GM23248 (cell line): ENCODE measurements at regions not wholly inside any gene's neighbourhood (a gene's known extent, or its start where the extent isn't known, plus 50 kb on each side); places are given as distances from the start of the nearest gene placed in this dataset.

Experiments
- DNase-seq: peaks from one replicate; pipeline ENCODE4 v3.0.0-alpha.2; 2015
- H2AFZ ChIP-seq: fragments of 200-600 bp; sonication (generic); 2 replicates; pipeline ENCODE4 v1.6.1; 2016; ENCODE audit warnings: antibody characterized with exemption
- H3F3A ChIP-seq: fragments of 200-600 bp; sonication (generic); 2 replicates; pipeline ENCODE4 v1.6.1; 2016; ENCODE audit warnings: mild to moderate bottlenecking, antibody characterized with exemption, mixed run types; ENCODE audit not compliant: insufficient read depth
- H3K27ac ChIP-seq: fragments of 200-600 bp; sonication (generic); 2 replicates; pipeline ENCODE4 v1.5.1; 2016; ENCODE audit warnings: mild to moderate bottlenecking
- H3K27me3 ChIP-seq: fragments of 200-600 bp; sonication (generic); replicated peaks from 2 replicates; pipeline ENCODE4 v1.6.1; 2016; ENCODE audit warnings: mild to moderate bottlenecking; ENCODE audit not compliant: insufficient read depth
- H3K36me3 ChIP-seq: fragments of 200-600 bp; sonication (generic); 2 replicates; pipeline ENCODE4 v1.6.1; 2016; ENCODE audit warnings: low read depth, mild to moderate bottlenecking
- H3K4me1 ChIP-seq: fragments of 200-600 bp; sonication (generic); 2 replicates; pipeline ENCODE4 v1.6.1; 2016; ENCODE audit warnings: mild to moderate bottlenecking; ENCODE audit not compliant: insufficient read depth
- H3K4me2 ChIP-seq: fragments of 200-600 bp; sonication (generic); one replicate; pipeline ENCODE4 v1.6.1; 2016; ENCODE audit warnings: mild to moderate bottlenecking; ENCODE audit not compliant: unreplicated experiment
- H3K4me3 ChIP-seq: fragments of 200-600 bp; sonication (generic); 2 replicates; pipeline ENCODE4 v1.5.1; 2016; ENCODE audit warnings: mild to moderate bottlenecking
- H3K79me2 ChIP-seq: fragments of 200-600 bp; sonication (generic); 2 replicates; pipeline ENCODE4 v1.6.1; 2016; ENCODE audit warnings: mild to moderate bottlenecking; ENCODE audit not compliant: insufficient read depth
- H3K9ac ChIP-seq: fragments of 200-600 bp; sonication (generic); 2 replicates; pipeline ENCODE4 v1.6.1; 2016; ENCODE audit warnings: mild to moderate bottlenecking
- H3K9me2 ChIP-seq: fragments of 200-600 bp; sonication (generic); 2 replicates; pipeline ENCODE4 v1.6.1; 2016; ENCODE audit warnings: mixed run types, mild to moderate bottlenecking, moderate library complexity; ENCODE audit not compliant: insufficient read depth
- H3K9me3 ChIP-seq: fragments of 200-600 bp; sonication (generic); one replicate; pipeline ENCODE4 v1.6.1; 2017; ENCODE audit warnings: low read depth
- H4K20me1 ChIP-seq: fragments of 200-600 bp; sonication (generic); 2 replicates; pipeline ENCODE4 v1.6.0; 2016; ENCODE audit not compliant: insufficient read depth
- EZH2 ChIP-seq: fragments of 200-600 bp; sonication (generic); IDR thresholded peaks from 2 replicates; pipeline ENCODE4 v1.6.1; 2018; ENCODE audit warnings: antibody characterized with exemption, mild to moderate bottlenecking; ENCODE audit not compliant: insufficient read depth, poor library complexity, severe bottlenecking
- EZH2phosphoT487 ChIP-seq: fragments of 200-600 bp; sonication (generic); IDR thresholded peaks from 2 replicates; pipeline ENCODE4 v1.6.1; 2018; ENCODE audit warnings: antibody characterized with exemption, moderate library complexity, mild to moderate bottlenecking, low read depth; ENCODE audit not compliant: insufficient read depth
- WGBS, 2 experiments: methylation state at CpG; one replicate each; pipeline ENCODE4 v1.1.6; 2015 to 2017; ENCODE audit warnings: low lambda C conversion rate in 2 of 2, low coverage in 1 of 2; ENCODE audit errors: missing lambda C conversion rate in 2 of 2; 5-methylcytosine and 5-hydroxymethylcytosine counted together
- in situ Hi-C: fragments of 300-500 bp; cut with MboI; formaldehyde crosslinking; loops from 2 replicates; pipeline ENCODE4 v1.15.0; 2020

GRCh38 chr15:62378772-62379498 lies 213.8 kb upstream of the C2CD4B start:
- Histone ChIP-seq H3K9me3 (no peaks in the 10 kb centered on the region), H3K9me2 (no peaks in the 10 kb centered on the region), H3K9ac (no peak overlapping the region), H3K79me2 (no peaks in the 10 kb centered on the region), H4K20me1 (no peaks in the 10 kb centered on the region), H3K4me3 (no peak overlapping the region), H3K4me1 (no peaks in the 10 kb centered on the region), H3K36me3 (no peaks in the 10 kb centered on the region), H2AFZ (no peak overlapping the region), H3K4me2 (no peak overlapping the region), H3K27me3 (no peaks in the 10 kb centered on the region), H3K27ac (no peak overlapping the region), H3F3A (no peaks in the 10 kb centered on the region)
- in situ Hi-C loops, result no loop called here
- TF ChIP-seq EZH2phosphoT487, result no peak
- TF ChIP-seq EZH2, result no peak
- DNase-seq, result no peak
- WGBS, 2 experiments, result 18 to 20% methylated on average over 5 of the region's 5 CpGs

DNA sequence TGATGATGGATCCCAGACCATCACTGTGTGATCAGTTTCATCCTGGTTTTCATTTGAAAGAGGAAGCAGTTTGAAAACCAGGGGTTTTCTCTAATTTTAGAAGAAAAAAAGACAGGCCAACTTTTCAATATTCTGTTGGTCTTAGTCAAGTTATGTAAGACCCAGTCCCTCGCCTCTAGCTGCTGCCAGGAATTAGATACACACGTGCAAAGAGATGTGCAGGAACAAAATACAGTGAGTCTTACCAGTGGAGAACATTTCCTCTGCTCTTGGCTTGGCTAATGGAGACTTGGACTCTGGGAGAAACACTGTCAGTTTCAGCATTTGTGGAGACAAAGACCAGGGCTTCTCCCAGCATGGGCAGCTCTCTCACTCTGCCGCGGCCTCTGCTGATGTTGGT lies 214.9 kb upstream of the C2CD4B start:
- TF ChIP-seq EZH2phosphoT487 (no peak), EZH2 (no peak)
- Histone ChIP-seq H3K27ac (no peak overlapping the region), H3K4me2 (no peak overlapping the region), H3F3A (no peaks in the 10 kb centered on the region), H4K20me1 (no peaks in the 10 kb centered on the region), H3K36me3 (no peaks in the 10 kb centered on the region), H2AFZ (no peak overlapping the region), H3K9ac (no peak overlapping the region), H3K79me2 (no peaks in the 10 kb centered on the region), H3K27me3 (no peaks in the 10 kb centered on the region), H3K4me1 (no peaks in the 10 kb centered on the region), H3K9me3 (no peaks in the 10 kb centered on the region), H3K4me3 (no peak overlapping the region), H3K9me2 (no peaks in the 10 kb centered on the region)
- in situ Hi-C loops, result no loop called here
- 62 to 68% methylated on average over 4 of the region's 4 CpGs for WGBS, 2 experiments
- no peak for DNase-seq

DNA sequence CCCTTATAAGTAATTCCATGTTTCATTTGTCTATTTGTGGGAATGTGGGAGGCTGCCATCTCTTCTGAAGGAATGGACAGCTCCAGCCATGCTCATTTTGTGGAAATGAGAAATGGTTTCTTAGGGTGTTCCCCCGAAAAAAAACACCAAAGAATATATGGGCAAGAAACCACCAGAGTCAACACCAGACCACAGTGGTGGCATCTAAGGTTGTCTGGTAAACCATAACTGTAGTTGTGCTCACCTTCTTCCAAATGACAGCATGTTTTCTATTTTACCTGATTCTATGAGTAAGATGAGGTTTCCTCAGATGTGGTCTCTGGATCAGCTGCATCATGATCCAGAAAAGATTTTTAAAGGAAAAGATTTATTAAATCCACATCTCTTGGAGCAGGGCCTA lies 217.0 kb upstream of the C2CD4B start:
- Histone ChIP-seq H3K4me2 (no peak overlapping the region), H3K27ac (no peak overlapping the region), H2AFZ (no peak overlapping the region), H3K79me2 (no peaks in the 10 kb centered on the region), H3K9me3 (no peaks in the 10 kb centered on the region), H3K4me3 (no peak overlapping the region), H3F3A (no peaks in the 10 kb centered on the region), H3K36me3 (no peaks in the 10 kb centered on the region), H3K4me1 (no peaks in the 10 kb centered on the region), H3K27me3 (no peaks in the 10 kb centered on the region), H4K20me1 (no peaks in the 10 kb centered on the region), H3K9me2 (no peaks in the 10 kb centered on the region), H3K9ac (no peak overlapping the region)
- in situ Hi-C loops, result no loop called here
- TF ChIP-seq EZH2phosphoT487 (no peak), EZH2 (no peak)
- WGBS, 2 experiments, result 88 to 100% methylated on average over 1 of the region's 1 CpG
- DNase-seq, result no peak

DNA sequence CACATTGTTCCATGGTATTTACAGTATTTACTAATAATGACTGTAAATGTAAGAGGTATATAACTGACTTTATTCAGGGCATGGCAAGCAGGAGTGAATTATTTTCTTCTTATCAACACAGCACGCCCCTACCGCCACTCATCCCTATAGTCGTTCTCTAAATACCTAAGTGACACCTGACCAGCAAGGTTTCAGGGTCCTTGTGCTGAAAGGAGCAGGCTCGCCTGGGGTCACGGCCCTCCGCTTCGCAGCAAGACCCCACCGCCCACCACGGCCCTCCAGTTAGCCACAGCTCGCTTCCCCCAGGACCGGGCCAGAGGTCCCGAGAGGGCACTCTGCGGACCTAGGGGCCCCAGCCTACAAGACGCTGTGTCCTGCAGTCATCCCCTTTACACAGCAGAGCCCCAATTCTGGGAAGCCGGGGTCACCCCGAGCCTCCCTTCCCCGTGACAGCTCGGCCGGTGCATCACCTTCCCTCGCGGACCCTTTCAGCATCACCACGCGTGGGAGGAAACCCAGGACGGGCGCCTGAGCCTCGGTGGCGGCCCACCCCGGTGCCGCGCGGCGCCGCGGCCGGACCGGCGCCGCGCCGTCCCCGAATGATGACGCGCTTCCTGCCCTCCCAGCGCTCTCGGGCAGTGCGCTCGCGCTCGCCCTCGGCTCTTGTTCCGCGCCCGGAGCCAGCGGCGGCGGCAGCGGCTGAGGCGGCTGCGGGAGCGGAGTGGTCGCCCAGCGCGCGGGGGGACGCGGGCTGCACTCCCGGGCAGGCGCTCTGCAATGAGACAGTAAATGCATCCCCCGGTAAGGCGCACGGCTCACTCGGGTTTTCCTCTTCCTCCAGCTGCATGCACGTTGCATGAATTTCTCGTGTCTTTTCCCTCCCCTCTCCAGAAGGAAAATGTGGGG lies 225.1 kb upstream of the C2CD4B start, which contains the start of gene TLN2:
Gene TLN2 (plus strand): TSS at position 666 of the 906 bp plus-strand sequence.
- H3F3A ChIP-seq, result peaks cover 11% of the 10 kb centered on the region
- peak within 1 kb of the TSS; percentile 63 for H3K27ac ChIP-seq
- H2AFZ ChIP-seq, result peak within 1 kb of the TSS; percentile 85
- peaks cover 28% of the 10 kb centered on the region for H3K4me1 ChIP-seq
- no peaks in the 10 kb centered on the region for H3K27me3 ChIP-seq
- H3K36me3 ChIP-seq, result no peaks in the 10 kb centered on the region
- no peaks in the 10 kb centered on the region for H3K9me2 ChIP-seq
- in situ Hi-C loops, result no loop called here
- peak within 1 kb of the TSS; percentile 94 for H3K4me2 ChIP-seq
- TF ChIP-seq EZH2 (no peak), EZH2phosphoT487 (no peak)
- peak within 1 kb of the TSS; percentile 94 for H3K4me3 ChIP-seq
- H3K79me2 ChIP-seq, result peaks cover 58% of the 10 kb centered on the region
- peak; percentile 93 for DNase-seq
- WGBS, 2 experiments, result 0 to 1% methylated on average over 63 to 67 of the region's 74 CpGs
- H3K9ac ChIP-seq, result peak within 1 kb of the TSS; percentile 94
- no peaks in the 10 kb centered on the region for H4K20me1 ChIP-seq
- no peaks in the 10 kb centered on the region for H3K9me3 ChIP-seq
